ENCODE measurements at regions not wholly inside any gene's neighbourhood (a gene's known extent, or its start where the extent isn't known, plus 50 kb on each side); places are given as distances from the start of the nearest gene placed in this dataset.

GRCh38 chr1:213680677-213681325, 307.0 kb upstream of the PROX1 start:
- DNase-seq (ENCODE audit: low spot score), result no peak
- TF ChIP-seq CTCF (IDR thresholded peaks at IDR 0.05; ENCODE audit: borderline replicate concordance, control extremely low read depth, extremely low read depth, insufficient read depth, missing control alignments), result no peak
- in situ Hi-C loops (cut with MboI; ENCODE audit: low sequenced_read_pairs, unreplicated experiment), result no loop called here

GRCh38 chr1:213681788-213682340, 305.9 kb upstream of the PROX1 start:
- no peak for TF ChIP-seq CTCF (IDR thresholded peaks at IDR 0.05; ENCODE audit: borderline replicate concordance, control extremely low read depth, extremely low read depth, insufficient read depth, missing control alignments)
- DNase-seq (ENCODE audit: low spot score), result no peak
- in situ Hi-C loops (cut with MboI; ENCODE audit: low sequenced_read_pairs, unreplicated experiment), result no loop called here

GRCh38 chr1:213683529-213683928, 304.2 kb upstream of the PROX1 start:
- in situ Hi-C loops (cut with MboI; ENCODE audit: low sequenced_read_pairs, unreplicated experiment), result no loop called here
- no peak for TF ChIP-seq CTCF (IDR thresholded peaks at IDR 0.05; ENCODE audit: borderline replicate concordance, control extremely low read depth, extremely low read depth, insufficient read depth, missing control alignments)
- no peak for DNase-seq (ENCODE audit: low spot score)

GRCh38 chr1:213684454-213684853, 303.3 kb upstream of the PROX1 start:
- no peak for DNase-seq (ENCODE audit: low spot score)
- TF ChIP-seq CTCF (IDR thresholded peaks at IDR 0.05; ENCODE audit: borderline replicate concordance, control extremely low read depth, extremely low read depth, insufficient read depth, missing control alignments), result no peak
- in situ Hi-C loops (cut with MboI; ENCODE audit: low sequenced_read_pairs, unreplicated experiment), result no loop called here

- no peak for TF ChIP-seq CTCF (IDR thresholded peaks at IDR 0.05; ENCODE audit: borderline replicate concordance, control extremely low read depth, extremely low read depth, insufficient read depth, missing control alignments)
- no peak for DNase-seq (ENCODE audit: low spot score)
- in situ Hi-C loops (cut with MboI; ENCODE audit: low sequenced_read_pairs, unreplicated experiment), result no loop called here
These were observed 301.7 kb upstream of the PROX1 start for GRCh38 chr1:213685992-213686582.

GRCh38 chr1:213686983-213687382, 300.8 kb upstream of the PROX1 start:
- in situ Hi-C loops (cut with MboI; ENCODE audit: low sequenced_read_pairs, unreplicated experiment), result no loop called here
- no peak for TF ChIP-seq CTCF (IDR thresholded peaks at IDR 0.05; ENCODE audit: borderline replicate concordance, control extremely low read depth, extremely low read depth, insufficient read depth, missing control alignments)
- DNase-seq (ENCODE audit: low spot score), result no peak
